ENCODE measurements at regions not wholly inside any gene's neighbourhood (a gene's known extent, or its start where the extent isn't known, plus 50 kb on each side); places are given as distances from the start of the nearest gene placed in this dataset.

DNA sequence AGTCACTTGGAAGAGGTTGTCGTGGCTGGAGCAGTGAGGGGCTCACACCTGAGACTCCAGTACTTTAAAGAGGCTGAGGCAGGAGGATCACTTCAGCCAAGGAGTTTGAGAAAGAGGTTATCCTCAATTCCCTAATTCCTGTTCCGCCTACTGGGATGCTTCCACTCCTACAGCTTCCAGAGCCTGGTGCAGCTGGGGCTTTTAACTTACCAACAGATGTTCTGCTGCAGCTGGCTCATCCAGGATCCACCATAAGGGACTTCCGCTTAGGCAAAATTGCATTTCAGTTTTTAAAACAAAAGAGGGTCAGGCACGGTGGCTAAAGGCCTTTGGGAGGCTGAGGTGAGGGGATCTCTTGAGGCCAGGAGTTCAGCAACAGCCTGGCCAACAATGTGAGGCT, 59.1 kb upstream of the CDYL start:
- TF ChIP-seq, protein P1, sequence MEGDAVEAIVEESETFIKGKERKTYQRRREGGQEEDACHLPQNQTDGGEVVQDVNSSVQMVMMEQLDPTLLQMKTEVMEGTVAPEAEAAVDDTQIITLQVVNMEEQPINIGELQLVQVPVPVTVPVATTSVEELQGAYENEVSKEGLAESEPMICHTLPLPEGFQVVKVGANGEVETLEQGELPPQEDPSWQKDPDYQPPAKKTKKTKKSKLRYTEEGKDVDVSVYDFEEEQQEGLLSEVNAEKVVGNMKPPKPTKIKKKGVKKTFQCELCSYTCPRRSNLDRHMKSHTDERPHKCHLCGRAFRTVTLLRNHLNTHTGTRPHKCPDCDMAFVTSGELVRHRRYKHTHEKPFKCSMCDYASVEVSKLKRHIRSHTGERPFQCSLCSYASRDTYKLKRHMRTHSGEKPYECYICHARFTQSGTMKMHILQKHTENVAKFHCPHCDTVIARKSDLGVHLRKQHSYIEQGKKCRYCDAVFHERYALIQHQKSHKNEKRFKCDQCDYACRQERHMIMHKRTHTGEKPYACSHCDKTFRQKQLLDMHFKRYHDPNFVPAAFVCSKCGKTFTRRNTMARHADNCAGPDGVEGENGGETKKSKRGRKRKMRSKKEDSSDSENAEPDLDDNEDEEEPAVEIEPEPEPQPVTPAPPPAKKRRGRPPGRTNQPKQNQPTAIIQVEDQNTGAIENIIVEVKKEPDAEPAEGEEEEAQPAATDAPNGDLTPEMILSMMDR (conservative IDR thresholded peaks at IDR 0.05 in 1 of 2, IDR thresholded peaks at IDR 0.05 in 1 of 2; ENCODE audit: extremely low read depth in 1 of 2, insufficient read depth in 1 of 2, low read depth in 1 of 2, low read length in 2 of 2), result no peak
- TF ChIP-seq EZH2 (IDR thresholded peaks at IDR 0.05; ENCODE audit: borderline replicate concordance, low read length), result no peak
